HEK293 (cell line): ENCODE measurements at regions not wholly inside any gene's neighbourhood (a gene's known extent, or its start where the extent isn't known, plus 50 kb on each side); places are given as distances from the start of the nearest gene placed in this dataset.

Experiments
- CTCF ChIA-PET: fragments of 350-600 bp; formaldehyde crosslinking; extraction: SDS; loops from one replicate; lab custom pipeline; 2021; ENCODE audit warnings: antibody characterized with exemption; lab: Yijun Ruan, JAX
- POLR2A ChIA-PET: fragments of 300-600 bp; formaldehyde crosslinking; extraction: SDS; loops from one replicate; lab custom pipeline; 2020; ENCODE audit warnings: antibody characterized with exemption, inconsistent platforms; lab: Yijun Ruan, JAX
- H3K27ac ChIP-seq: fragments of 200-500 bp; sonication (Bioruptor generic); 2 replicates; pipeline ENCODE4 v1.5.1; 2014; ENCODE audit warnings: low read depth, low read length, control low read depth, inconsistent platforms; ENCODE audit errors: extremely low read depth
- H3K36me3 ChIP-seq, 2 experiments: fragments of 200-500 bp in 1 of 2; sonication (Bioruptor generic) in 1 of 2; 1 replicate in 1 of 2; 2 replicates in 1 of 2; pipeline ENCODE4 v1.5.1; 2014 to 2017; ENCODE audit warnings: inconsistent platforms in 2 of 2, low read length in 2 of 2; ENCODE audit not compliant: control insufficient read depth in 2 of 2, insufficient read depth in 1 of 2
- H3K4me1 ChIP-seq: fragments of 200-500 bp; sonication (Bioruptor generic); 2 replicates; pipeline ENCODE4 v1.5.1; 2014; ENCODE audit warnings: mild to moderate bottlenecking, low read length, inconsistent platforms; ENCODE audit not compliant: control insufficient read depth, insufficient read depth
- H3K4me3 ChIP-seq: 2 replicates; pipeline ENCODE4 v1.5.1; 2011; ENCODE audit warnings: low read depth, mild to moderate bottlenecking, control low read depth, low read length, moderate library complexity
- H3K9me3 ChIP-seq: fragments of 200-500 bp; sonication (Bioruptor generic); 2 replicates; pipeline ENCODE4 v1.5.1; 2014; ENCODE audit warnings: low read depth, low read length, inconsistent platforms; ENCODE audit not compliant: control insufficient read depth, insufficient read depth
- FEZF1 ChIP-seq: fragments of 450-650 bp; formaldehyde crosslinking; IDR thresholded peaks from 2 replicates; pipeline ENCODE4 v1.5.1; 2016; ENCODE audit warnings: missing biosample characterization, missing genetic modification characterization
- HIC1 ChIP-seq: fragments of 450-650 bp; formaldehyde crosslinking; IDR thresholded peaks from 2 replicates; pipeline ENCODE4 v1.5.1; 2016; ENCODE audit warnings: missing biosample characterization, missing genetic modification characterization
- IKZF3 ChIP-seq: fragments of 450-650 bp; IDR thresholded peaks from 2 replicates; pipeline ENCODE4 v1.5.0; 2018; ENCODE audit warnings: missing biosample characterization, mild to moderate bottlenecking, missing genetic modification characterization, moderate library complexity
- KLF16 ChIP-seq: fragments of 450-650 bp; formaldehyde crosslinking; IDR thresholded peaks from 2 replicates; pipeline ENCODE4 v1.5.1; 2017; ENCODE audit warnings: missing biosample characterization, missing genetic modification characterization
- OSR2 ChIP-seq: fragments of 450-650 bp; formaldehyde crosslinking; IDR thresholded peaks from 2 replicates; pipeline ENCODE4 v1.5.1; 2016; ENCODE audit warnings: missing biosample characterization, missing genetic modification characterization
- PRDM2 ChIP-seq: fragments of 450-650 bp; formaldehyde crosslinking; IDR thresholded peaks from 2 replicates; pipeline ENCODE4 v1.5.1; 2016; ENCODE audit warnings: missing biosample characterization, missing genetic modification characterization, borderline replicate concordance
- SCRT2 ChIP-seq: fragments of 450-650 bp; formaldehyde crosslinking; IDR thresholded peaks from 2 replicates; pipeline ENCODE4 v1.5.1; 2016; ENCODE audit warnings: missing biosample characterization, missing genetic modification characterization
- ZNF202 ChIP-seq: fragments of 450-650 bp; formaldehyde crosslinking; IDR thresholded peaks from 2 replicates; pipeline ENCODE4 v1.5.1; 2016; ENCODE audit warnings: missing biosample characterization, missing genetic modification characterization, borderline replicate concordance
- ZNF302 ChIP-seq: fragments of 450-650 bp; formaldehyde crosslinking; IDR thresholded peaks from 2 replicates; pipeline ENCODE4 v1.5.1; 2016; ENCODE audit warnings: missing biosample characterization, missing genetic modification characterization, low read depth
- ZNF350 ChIP-seq: fragments of 450-650 bp; formaldehyde crosslinking; IDR thresholded peaks from 2 replicates; pipeline ENCODE4 v1.5.0; 2017; ENCODE audit warnings: missing biosample characterization, mild to moderate bottlenecking, missing genetic modification characterization
- ZNF416 ChIP-seq: fragments of 450-650 bp; formaldehyde crosslinking; IDR thresholded peaks from 2 replicates; pipeline ENCODE4 v1.5.1; 2016; ENCODE audit warnings: missing biosample characterization, missing genetic modification characterization
- ZNF529 ChIP-seq: fragments of 450-650 bp; formaldehyde crosslinking; IDR thresholded peaks from 2 replicates; pipeline ENCODE4 v1.5.1; 2017; ENCODE audit warnings: missing genetic modification characterization, missing biosample characterization; ENCODE audit not compliant: insufficient replicate concordance
- ZNF777 ChIP-seq: fragments of 450-650 bp; formaldehyde crosslinking; IDR thresholded peaks from 2 replicates; pipeline ENCODE4 v1.5.1; 2017; ENCODE audit warnings: missing biosample characterization, missing genetic modification characterization, borderline replicate concordance
- ZXDB ChIP-seq: fragments of 450-650 bp; formaldehyde crosslinking; IDR thresholded peaks from 2 replicates; pipeline ENCODE4 v1.5.1; 2016; ENCODE audit warnings: missing biosample characterization, missing genetic modification characterization
- TF ChIP-seq, protein P1 (sequence below): fragments of 450-650 bp; formaldehyde crosslinking; IDR thresholded peaks from 2 replicates; pipeline ENCODE4 v1.5.1; 2016; ENCODE audit warnings: missing biosample characterization, missing genetic modification characterization, low read depth

GRCh38 chr10:43715334-43715733 lies 66.7 kb upstream of the ZNF32 start:
- H3K9me3 ChIP-seq = no peaks in the 10 kb centered on the region
- ChIA-PET CTCF (interaction anchor here (1.2 kb wide), 1 partner anchor 25 kb away, joined by 3 read pairs; no protein-coding TSS in a partner anchor), POLR2A (no interaction called here)
- H3K4me1 ChIP-seq = no peaks in the 10 kb centered on the region
- H3K4me3 ChIP-seq = no peak overlapping the region
- no peaks in the 10 kb centered on the region for H3K36me3 ChIP-seq
- H3K27ac ChIP-seq = no peak overlapping the region
- TF ChIP-seq SCRT2 (peak; percentile 62), ZNF529 (tag by site-specific recombination) (no peak)

DNA sequence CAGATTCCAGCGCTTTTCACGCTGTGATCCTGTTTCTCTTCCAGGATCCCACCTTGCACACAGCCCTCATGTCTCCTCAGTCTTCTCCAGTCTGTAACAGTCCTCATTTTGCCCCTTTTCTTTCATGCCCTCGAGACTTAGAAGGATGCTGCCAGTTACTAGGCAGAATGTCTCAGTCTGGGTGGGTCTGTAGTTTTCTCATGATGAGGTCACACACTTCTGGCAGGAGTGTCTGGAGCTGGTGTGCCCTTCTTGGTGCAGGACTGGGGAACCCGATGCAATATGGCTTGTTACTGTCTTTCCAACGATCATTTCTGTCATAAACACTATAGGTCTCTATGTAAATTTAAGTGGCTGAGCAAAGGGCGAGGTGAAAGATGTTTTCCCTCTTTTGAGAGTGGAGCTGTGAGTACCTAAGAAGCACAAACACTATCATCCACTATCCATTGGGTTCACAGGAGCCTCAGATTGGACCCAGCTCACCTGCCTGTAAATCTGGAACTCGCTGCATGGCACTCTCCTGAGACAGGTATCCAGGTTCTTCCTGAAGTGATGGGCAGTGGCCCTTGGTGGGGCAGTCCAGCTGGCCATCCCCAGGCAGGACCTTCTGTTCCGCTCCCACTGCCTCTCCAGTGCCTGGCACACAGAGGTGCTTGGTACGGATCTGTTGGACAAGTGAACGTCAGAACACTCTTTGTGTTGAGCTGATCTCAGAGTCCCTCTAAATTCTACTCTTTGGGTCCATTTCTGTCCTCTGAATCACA lies 64.3 kb upstream of the ZNF32 start:
- TF ChIP-seq ZNF416 (tag by site-specific recombination) (no peak), ZNF202 (tag by site-specific recombination) (no peak), FEZF1 (tag by site-specific recombination) (no peak), ZNF350 (tag by site-specific recombination) (no peak), ZXDB (tag by site-specific recombination) (no peak), HIC1 (tag by site-specific recombination) (no peak), ZNF302 (no peak), KLF16 (tag by site-specific recombination) (no peak), IKZF3 (tag by site-specific recombination) (no peak), ZNF777 (tag by site-specific recombination) (no peak), PRDM2 (tag by site-specific recombination) (no peak), OSR2 (tag by site-specific recombination) (no peak)
- TF ChIP-seq, protein P1, sequence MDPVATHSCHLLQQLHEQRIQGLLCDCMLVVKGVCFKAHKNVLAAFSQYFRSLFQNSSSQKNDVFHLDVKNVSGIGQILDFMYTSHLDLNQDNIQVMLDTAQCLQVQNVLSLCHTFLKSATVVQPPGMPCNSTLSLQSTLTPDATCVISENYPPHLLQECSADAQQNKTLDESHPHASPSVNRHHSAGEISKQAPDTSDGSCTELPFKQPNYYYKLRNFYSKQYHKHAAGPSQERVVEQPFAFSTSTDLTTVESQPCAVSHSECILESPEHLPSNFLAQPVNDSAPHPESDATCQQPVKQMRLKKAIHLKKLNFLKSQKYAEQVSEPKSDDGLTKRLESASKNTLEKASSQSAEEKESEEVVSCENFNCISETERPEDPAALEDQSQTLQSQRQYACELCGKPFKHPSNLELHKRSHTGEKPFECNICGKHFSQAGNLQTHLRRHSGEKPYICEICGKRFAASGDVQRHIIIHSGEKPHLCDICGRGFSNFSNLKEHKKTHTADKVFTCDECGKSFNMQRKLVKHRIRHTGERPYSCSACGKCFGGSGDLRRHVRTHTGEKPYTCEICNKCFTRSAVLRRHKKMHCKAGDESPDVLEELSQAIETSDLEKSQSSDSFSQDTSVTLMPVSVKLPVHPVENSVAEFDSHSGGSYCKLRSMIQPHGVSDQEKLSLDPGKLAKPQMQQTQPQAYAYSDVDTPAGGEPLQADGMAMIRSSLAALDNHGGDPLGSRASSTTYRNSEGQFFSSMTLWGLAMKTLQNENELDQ (tag by site-specific recombination) = no peak
- no peaks in the 10 kb centered on the region for H3K4me1 ChIP-seq
- ChIA-PET POLR2A (no interaction called here), CTCF (no interaction called here)
- no peaks in the 10 kb centered on the region for H3K9me3 ChIP-seq
- H3K27ac ChIP-seq = no peak overlapping the region
- H3K4me3 ChIP-seq = no peak overlapping the region
- H3K36me3 ChIP-seq = no peaks in the 10 kb centered on the region
